ENCODE measurements at regions not wholly inside any gene's neighbourhood (a gene's known extent, or its start where the extent isn't known, plus 50 kb on each side); places are given as distances from the start of the nearest gene placed in this dataset.

DNA sequence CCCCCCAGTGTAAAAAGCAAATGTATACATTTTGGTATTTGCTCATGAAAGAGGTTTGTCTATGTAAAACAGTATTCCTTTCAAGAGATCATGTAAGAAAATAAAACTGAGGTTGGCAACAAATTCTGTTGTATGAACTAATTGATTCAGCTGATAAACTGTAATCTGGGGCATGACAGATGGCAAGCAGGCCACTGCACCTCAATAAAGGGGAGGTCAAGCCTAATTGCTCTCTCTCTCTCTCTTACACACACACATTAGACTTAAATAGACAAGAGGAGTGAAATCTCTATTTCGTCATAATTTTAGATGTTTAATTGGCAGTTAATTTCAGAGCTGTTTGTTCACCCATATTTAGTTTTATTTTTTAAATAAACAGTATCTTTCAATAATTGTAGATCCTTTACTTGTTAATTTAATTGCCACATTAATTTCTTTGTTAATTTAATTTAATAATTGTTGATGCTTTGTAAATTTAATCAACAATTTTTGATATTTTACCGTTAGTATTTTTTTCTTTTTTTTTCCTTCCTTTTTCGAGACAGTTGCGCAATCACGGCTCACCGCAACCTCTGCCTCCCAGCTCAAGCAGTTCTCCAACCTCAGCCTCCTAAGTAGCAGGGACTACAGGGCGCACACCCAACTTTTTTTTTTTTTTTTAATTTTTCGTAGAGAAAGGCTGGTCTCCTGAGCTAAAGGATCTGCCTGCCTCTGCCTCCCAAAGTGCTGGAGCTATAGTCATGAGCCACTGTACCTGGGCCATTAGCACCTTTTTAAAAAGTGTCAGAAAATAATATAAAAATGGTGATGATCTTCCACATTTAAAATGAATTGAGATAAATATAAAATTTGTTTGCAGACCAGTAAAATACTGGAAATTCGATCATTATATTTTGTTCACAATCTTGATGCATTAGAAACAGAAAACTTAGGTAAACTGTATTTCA, 577.7 kb downstream of the SLC16A7 start:
- TF ChIP-seq, protein P1, sequence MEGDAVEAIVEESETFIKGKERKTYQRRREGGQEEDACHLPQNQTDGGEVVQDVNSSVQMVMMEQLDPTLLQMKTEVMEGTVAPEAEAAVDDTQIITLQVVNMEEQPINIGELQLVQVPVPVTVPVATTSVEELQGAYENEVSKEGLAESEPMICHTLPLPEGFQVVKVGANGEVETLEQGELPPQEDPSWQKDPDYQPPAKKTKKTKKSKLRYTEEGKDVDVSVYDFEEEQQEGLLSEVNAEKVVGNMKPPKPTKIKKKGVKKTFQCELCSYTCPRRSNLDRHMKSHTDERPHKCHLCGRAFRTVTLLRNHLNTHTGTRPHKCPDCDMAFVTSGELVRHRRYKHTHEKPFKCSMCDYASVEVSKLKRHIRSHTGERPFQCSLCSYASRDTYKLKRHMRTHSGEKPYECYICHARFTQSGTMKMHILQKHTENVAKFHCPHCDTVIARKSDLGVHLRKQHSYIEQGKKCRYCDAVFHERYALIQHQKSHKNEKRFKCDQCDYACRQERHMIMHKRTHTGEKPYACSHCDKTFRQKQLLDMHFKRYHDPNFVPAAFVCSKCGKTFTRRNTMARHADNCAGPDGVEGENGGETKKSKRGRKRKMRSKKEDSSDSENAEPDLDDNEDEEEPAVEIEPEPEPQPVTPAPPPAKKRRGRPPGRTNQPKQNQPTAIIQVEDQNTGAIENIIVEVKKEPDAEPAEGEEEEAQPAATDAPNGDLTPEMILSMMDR (IDR thresholded peaks at IDR 0.05), result no peak
- no peak for TF ChIP-seq ZFX (IDR thresholded peaks at IDR 0.05; ENCODE audit: borderline replicate concordance)

Data from 22Rv1 (cell line).